Activated CD4-positive, alpha-beta T cell treated with anti-CD3 and anti-CD28 coated beads, Interleukin-2, amount 10 ng/mL, durations not matched to agents 7 days and 5 days (primary cell): ENCODE measurements at regions not wholly inside any gene's neighbourhood (a gene's known extent, or its start where the extent isn't known, plus 50 kb on each side); places are given as distances from the start of the nearest gene placed in this dataset.

Source experiments
- CTCF ChIA-PET: fragments of 350-600 bp; sonication (Branson Sonifier 250); formaldehyde crosslinking; loops from one replicate; lab custom pipeline; 2021; ENCODE audit warnings: antibody characterized with exemption; lab: Charles Lee
- POLR2A ChIA-PET: fragments of 350-600 bp; sonication (Branson Sonifier 250); formaldehyde crosslinking; loops from one replicate; lab custom pipeline; 2021; ENCODE audit warnings: antibody characterized with exemption; lab: Charles Lee
- DNase-seq: peaks from one replicate; pipeline ENCODE4 v3.0.0-alpha.2; 2020
- H3K27ac Mint-ChIP-seq: one replicate; pipeline ENCODE4 v1.8.0; 2021; ENCODE audit warnings: mild to moderate bottlenecking, moderate library complexity, mixed read lengths
- H3K27me3 Mint-ChIP-seq: one replicate; pipeline ENCODE4 v1.8.0; 2021; ENCODE audit warnings: mixed read lengths
- H3K36me3 Mint-ChIP-seq: one replicate; pipeline ENCODE4 v1.8.0; 2021; ENCODE audit warnings: low read depth, mixed read lengths
- H3K4me1 Mint-ChIP-seq: one replicate; pipeline ENCODE4 v1.8.0; 2021; ENCODE audit warnings: mixed read lengths
- H3K4me3 Mint-ChIP-seq: one replicate; pipeline ENCODE4 v1.8.0; 2021; ENCODE audit warnings: mild to moderate bottlenecking, moderate library complexity, mixed read lengths
- H3K9me3 Mint-ChIP-seq: one replicate; pipeline ENCODE4 v1.8.0; 2021; ENCODE audit warnings: mixed read lengths

DNA sequence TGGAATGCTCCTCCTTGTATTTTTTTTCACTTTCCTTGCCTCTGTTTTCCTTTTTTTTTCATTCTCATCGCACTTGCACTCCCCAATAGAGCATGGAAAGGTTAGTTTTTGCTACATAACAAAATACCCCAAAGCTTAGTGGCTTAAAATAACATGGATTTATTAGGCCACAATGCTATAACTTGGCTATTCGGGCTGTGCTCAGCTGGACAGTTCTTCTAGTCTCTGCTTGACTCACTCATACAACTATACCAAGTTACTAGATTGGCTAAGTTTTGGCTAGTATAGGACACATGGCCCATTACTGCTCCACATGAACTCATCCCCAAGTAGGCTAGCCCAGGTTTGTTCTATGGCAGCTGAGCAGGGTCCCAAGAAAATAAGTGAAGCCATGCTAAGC lies 94.5 kb upstream of the ANKEF1 start:
- Mint-ChIP-seq H3K4me1 (no peaks in the 10 kb centered on the region), H3K9me3 (no peaks in the 10 kb centered on the region), H3K36me3 (no peaks in the 10 kb centered on the region), H3K27ac (no peak overlapping the region), H3K27me3 (no peaks in the 10 kb centered on the region), H3K4me3 (no peak overlapping the region)
- CTCF ChIA-PET = no interaction called here
- no peak for DNase-seq
- POLR2A ChIA-PET = no interaction called here

DNA sequence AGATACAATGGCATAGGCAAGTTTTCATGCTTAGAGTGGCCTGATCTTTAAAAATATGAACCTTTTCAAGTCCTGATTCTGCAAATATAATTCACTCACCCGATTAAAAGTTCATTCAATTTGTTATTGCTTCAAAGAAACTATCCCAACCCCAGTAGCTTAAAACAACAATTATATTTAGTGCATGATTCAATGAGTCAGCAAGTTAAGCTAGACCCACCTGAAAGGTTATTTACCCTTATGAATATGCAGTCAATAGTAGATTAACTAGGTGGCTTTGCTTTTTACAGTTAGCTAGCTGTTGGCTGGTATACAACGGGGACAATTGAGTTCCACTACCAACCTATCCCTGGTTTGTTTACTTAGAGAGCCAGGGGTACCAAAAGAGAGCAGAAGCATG lies 95.6 kb upstream of the ANKEF1 start:
- H3K4me1 Mint-ChIP-seq = no peaks in the 10 kb centered on the region
- no peak overlapping the region for H3K4me3 Mint-ChIP-seq
- no peak overlapping the region for H3K27ac Mint-ChIP-seq
- no peak for DNase-seq
- H3K36me3 Mint-ChIP-seq = no peaks in the 10 kb centered on the region
- POLR2A ChIA-PET = no interaction called here
- CTCF ChIA-PET = no interaction called here
- no peaks in the 10 kb centered on the region for H3K27me3 Mint-ChIP-seq
- no peaks in the 10 kb centered on the region for H3K9me3 Mint-ChIP-seq

DNA sequence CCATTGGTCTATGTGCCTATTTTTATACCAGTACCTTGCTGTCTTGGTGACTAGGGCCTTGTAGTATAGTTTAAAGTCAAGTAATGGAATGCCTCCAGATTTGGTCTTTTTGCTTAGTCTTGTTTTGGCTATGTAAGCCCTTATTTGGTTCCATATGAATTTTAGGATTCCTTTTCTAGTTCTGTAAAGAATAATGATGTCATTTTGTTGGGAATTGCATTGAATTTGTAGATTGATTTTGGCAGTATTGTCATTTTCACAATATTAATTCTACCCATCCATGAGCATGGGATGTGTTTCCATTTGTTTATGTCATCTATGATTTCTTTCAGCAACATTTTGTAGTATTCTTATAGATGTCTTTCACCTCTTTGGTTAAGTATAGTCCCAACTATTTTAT lies 96.4 kb upstream of the PAK5 start:
- no peaks in the 10 kb centered on the region for H3K9me3 Mint-ChIP-seq
- no peaks in the 10 kb centered on the region for H3K27me3 Mint-ChIP-seq
- H3K36me3 Mint-ChIP-seq = no peaks in the 10 kb centered on the region
- no peak for DNase-seq
- H3K4me1 Mint-ChIP-seq = no peaks in the 10 kb centered on the region
- H3K27ac Mint-ChIP-seq = no peak overlapping the region
- CTCF ChIA-PET = no interaction called here
- no peak overlapping the region for H3K4me3 Mint-ChIP-seq
- POLR2A ChIA-PET = no interaction called here

DNA sequence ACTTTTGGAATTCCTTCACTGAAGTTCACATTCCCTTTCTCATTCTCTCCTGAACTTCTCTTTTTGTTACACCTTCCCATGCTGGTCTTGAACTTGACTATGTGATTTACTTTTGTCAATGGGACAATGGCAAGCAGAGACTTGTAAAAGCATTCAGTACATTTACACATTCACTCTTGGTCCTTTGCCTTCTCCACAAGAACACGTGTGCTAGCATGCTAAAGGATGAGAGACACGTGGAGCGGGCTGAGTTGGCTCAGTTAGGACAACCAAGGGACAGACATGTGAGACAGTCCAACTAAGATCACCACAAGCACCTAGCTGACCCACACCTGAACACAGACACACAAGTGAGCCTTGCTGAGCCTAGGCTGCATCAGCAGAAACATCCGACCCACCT lies 91.3 kb upstream of the PAK5 start:
- Mint-ChIP-seq H3K27ac (no peak overlapping the region), H3K27me3 (no peaks in the 10 kb centered on the region), H3K4me1 (no peaks in the 10 kb centered on the region), H3K4me3 (no peak overlapping the region), H3K9me3 (no peaks in the 10 kb centered on the region), H3K36me3 (no peaks in the 10 kb centered on the region)
- POLR2A ChIA-PET = no interaction called here
- no peak for DNase-seq
- CTCF ChIA-PET = no interaction called here

DNA sequence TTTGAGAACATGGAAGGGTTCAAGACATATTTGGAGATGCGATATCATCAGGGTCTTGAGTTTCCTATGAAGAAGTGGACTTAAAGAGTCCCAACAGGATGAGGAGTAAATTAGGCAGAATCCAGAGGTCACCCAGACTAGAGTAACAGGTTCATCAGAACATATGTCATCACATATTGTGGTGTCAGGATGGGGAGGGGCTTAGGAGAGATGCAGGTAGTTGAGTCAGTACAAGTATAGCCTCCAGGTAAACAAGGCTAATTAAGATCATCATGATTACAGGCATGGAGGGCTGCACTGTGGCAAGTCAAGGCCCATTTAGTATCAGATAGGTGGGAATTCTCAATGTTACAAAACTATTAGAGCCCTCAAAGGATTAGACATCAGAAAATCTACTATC lies 90.1 kb upstream of the PAK5 start:
- Mint-ChIP-seq H3K27ac (no peak overlapping the region), H3K36me3 (no peaks in the 10 kb centered on the region), H3K27me3 (no peaks in the 10 kb centered on the region), H3K4me3 (no peak overlapping the region), H3K9me3 (no peaks in the 10 kb centered on the region), H3K4me1 (no peaks in the 10 kb centered on the region)
- CTCF ChIA-PET = no interaction called here
- DNase-seq = no peak
- POLR2A ChIA-PET = no interaction called here

DNA sequence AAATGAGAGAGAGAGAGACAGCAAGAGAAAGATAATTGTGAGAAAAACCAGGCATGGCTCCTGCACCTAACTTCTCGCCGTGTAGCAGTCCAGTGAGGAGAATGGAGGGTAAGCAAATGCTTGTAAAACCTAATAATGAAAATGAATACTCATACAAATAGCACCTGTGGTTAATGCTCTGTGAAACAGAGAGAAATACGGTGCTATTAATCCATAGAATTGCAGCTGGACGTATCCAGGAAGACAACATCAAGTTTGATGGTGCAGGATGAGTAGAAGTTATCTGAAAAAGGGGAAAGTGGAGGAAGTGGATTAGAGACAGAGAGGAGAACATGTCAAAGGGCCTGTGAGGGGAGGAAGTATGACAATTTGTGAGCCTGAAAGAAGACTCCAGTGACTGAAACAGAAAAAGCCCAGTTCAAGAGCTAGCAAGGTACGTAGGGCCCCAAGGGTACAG lies 89.4 kb upstream of the PAK5 start:
- Mint-ChIP-seq H3K4me3 (no peak overlapping the region), H3K27me3 (no peaks in the 10 kb centered on the region), H3K27ac (no peak overlapping the region), H3K4me1 (no peaks in the 10 kb centered on the region), H3K36me3 (no peaks in the 10 kb centered on the region), H3K9me3 (no peaks in the 10 kb centered on the region)
- ChIA-PET CTCF (no interaction called here), POLR2A (no interaction called here)
- DNase-seq = no peak

DNA sequence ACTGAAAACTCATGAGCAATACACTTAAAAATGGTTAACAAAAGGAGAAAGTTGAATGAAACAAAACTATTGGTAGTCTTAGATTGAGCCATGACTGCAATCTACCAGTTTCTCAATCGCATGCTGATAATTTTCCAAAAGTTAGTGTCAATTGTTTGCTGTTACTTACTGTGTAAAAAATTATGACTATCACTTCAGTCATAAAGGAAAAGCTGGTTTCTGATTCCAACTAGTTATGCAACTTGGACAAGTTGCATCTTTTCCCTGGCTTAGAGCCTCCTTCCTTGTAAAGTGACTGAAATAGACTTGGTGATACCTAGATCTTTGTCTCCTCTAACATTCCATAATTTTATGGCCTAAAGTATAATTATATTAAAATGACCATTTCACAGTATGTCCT lies 88.3 kb upstream of the PAK5 start:
- no peaks in the 10 kb centered on the region for H3K27me3 Mint-ChIP-seq
- no peak overlapping the region for H3K4me3 Mint-ChIP-seq
- no peaks in the 10 kb centered on the region for H3K36me3 Mint-ChIP-seq
- ChIA-PET CTCF (no interaction called here), POLR2A (no interaction called here)
- no peak for DNase-seq
- H3K4me1 Mint-ChIP-seq = no peaks in the 10 kb centered on the region
- no peaks in the 10 kb centered on the region for H3K9me3 Mint-ChIP-seq
- H3K27ac Mint-ChIP-seq = no peak overlapping the region

DNA sequence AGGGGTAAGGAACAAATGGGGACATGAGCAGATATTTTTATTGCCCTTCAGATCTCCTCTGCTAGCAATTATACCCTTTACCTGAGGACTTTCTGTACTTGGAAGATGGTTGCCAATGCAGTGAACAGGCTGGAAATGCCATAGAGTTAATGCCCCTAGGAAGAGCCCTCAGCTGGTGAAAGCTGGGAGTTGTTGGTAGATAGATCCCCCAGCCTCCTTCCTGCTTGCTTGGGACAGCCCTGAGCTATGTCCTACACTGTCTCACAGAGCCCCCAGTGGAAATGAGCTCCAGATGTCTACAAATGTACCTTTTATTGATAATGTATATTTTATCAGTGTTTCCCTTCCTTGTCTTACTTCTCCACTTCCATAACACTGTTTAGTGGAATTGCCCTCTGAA lies 87.6 kb upstream of the PAK5 start:
- no peak for DNase-seq
- Mint-ChIP-seq H3K4me1 (no peaks in the 10 kb centered on the region), H3K36me3 (no peaks in the 10 kb centered on the region), H3K27me3 (no peaks in the 10 kb centered on the region), H3K4me3 (no peak overlapping the region), H3K27ac (no peak overlapping the region), H3K9me3 (no peaks in the 10 kb centered on the region)
- ChIA-PET CTCF (interaction anchor here (0.6 kb wide), 1 partner anchor 691 kb away, joined by 4 read pairs; no protein-coding TSS in a partner anchor), POLR2A (no interaction called here)

DNA sequence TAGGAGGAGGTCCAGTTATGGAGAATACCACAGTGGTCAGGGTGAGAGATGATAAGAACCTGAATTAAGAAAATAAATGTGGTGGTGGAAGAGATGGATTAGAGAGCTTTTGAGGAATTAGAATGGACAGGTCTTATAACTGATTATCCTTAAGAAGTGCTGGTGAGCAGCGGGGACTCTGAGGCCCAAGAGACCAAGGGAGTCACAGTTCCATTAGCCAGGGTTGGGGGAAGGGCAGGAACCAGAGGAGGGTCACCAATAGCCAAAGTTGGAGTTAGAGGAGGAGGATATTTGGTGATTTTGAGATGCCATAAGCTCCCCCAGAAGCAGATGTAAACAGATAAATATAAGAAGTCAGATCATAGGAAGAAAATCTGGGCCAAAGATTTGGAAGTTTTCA lies 87.1 kb upstream of the PAK5 start:
- Mint-ChIP-seq H3K27ac (no peak overlapping the region), H3K4me1 (no peaks in the 10 kb centered on the region), H3K9me3 (no peaks in the 10 kb centered on the region), H3K27me3 (no peaks in the 10 kb centered on the region), H3K4me3 (no peak overlapping the region), H3K36me3 (no peaks in the 10 kb centered on the region)
- ChIA-PET CTCF (interaction anchor here (0.6 kb wide), 1 partner anchor 546 kb away, joined by 3 read pairs; no protein-coding TSS in a partner anchor), POLR2A (no interaction called here)
- no peak for DNase-seq

DNA sequence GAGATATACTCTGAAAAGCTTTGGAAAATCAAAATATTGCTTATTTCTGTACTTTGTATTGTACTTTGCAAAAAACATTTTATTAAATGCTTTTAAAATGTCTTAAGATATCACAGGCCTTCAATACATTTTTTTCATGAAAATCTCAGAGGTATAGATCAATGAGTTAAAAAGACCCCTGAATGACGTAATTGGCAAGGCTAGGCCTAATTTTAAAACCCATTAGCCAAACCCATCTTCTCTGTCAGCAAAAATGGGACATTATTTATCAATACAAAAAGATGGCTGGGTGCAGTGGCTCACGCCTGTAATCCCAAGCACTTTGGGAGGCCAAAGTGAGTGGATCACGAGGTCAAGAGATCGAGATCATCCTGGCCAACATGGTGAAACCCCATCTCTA lies 84.8 kb upstream of the PAK5 start:
- no peaks in the 10 kb centered on the region for H3K9me3 Mint-ChIP-seq
- POLR2A ChIA-PET = no interaction called here
- no peaks in the 10 kb centered on the region for H3K4me1 Mint-ChIP-seq
- no peaks in the 10 kb centered on the region for H3K36me3 Mint-ChIP-seq
- no peak overlapping the region for H3K4me3 Mint-ChIP-seq
- no peaks in the 10 kb centered on the region for H3K27me3 Mint-ChIP-seq
- CTCF ChIA-PET = no interaction called here
- H3K27ac Mint-ChIP-seq = no peak overlapping the region
- no peak for DNase-seq

DNA sequence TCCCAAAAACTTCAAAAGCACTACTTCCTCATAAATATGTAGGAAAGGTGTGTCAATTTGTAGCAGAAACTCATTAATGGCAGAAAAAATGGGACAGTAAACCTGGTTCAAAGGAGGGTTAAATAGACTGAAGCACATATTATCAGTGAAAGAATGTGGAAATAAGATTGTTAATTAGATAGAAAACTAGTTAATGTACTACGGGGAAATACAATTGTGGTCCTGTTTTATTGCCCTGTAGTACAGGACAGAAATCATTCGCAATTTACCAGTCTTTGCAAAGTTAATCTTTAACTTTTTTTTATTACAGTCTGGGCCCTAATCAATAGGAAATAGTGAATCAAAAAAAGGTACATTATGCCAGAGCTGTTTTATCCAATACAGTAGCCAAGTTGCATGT lies 82.0 kb upstream of the PAK5 start:
- ChIA-PET POLR2A (no interaction called here), CTCF (no interaction called here)

DNA sequence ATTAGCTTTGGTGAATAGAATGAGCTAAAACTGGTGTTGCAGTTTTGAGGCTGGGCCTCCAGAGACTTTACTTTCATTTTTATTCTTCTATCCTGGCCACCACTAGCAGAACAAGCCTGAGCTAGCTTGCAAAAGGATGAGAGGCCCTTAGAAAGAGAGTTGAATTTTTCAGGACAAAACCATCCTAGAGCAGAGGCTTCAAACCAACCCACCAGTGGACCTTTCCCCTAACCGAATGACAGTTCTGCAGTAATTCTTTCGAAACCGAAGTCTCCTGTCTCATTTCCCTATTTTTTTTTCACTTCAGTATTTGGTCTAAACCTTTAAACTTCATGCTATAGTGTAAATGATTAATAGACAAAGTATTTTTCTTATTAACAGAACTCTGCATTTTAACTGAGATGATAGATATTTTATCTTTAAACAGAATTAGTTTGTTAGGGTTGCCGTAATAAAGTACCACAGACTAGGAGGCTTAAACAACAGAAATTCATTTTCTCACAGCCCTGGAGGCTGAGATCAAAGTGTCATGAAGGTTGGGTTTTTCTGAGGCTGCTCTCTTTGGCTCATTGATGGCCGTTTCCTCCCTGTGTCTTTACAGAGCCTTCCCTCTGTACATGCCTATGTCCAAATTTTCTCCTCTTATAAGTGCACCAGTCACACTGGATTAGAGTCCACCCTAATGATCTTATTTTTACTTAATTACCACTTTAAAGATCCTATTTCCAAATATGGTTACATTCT lies 80.6 kb upstream of the PAK5 start:
- Mint-ChIP-seq H3K27me3 (peaks cover 8% of the 10 kb centered on the region), H3K36me3 (no peaks in the 10 kb centered on the region), H3K27ac (no peak overlapping the region), H3K4me1 (no peaks in the 10 kb centered on the region), H3K4me3 (no peak overlapping the region), H3K9me3 (no peaks in the 10 kb centered on the region)
- ChIA-PET CTCF (no interaction called here), POLR2A (no interaction called here)
- no peak for DNase-seq

More for the DNA sequence above, 82.0 kb upstream of the PAK5 start:
- Mint-ChIP-seq H3K27me3 (peaks cover 4% of the 10 kb centered on the region), H3K4me3 (no peak overlapping the region), H3K9me3 (no peaks in the 10 kb centered on the region), H3K4me1 (no peaks in the 10 kb centered on the region), H3K36me3 (no peaks in the 10 kb centered on the region), H3K27ac (no peak overlapping the region)
- no peak for DNase-seq

DNA sequence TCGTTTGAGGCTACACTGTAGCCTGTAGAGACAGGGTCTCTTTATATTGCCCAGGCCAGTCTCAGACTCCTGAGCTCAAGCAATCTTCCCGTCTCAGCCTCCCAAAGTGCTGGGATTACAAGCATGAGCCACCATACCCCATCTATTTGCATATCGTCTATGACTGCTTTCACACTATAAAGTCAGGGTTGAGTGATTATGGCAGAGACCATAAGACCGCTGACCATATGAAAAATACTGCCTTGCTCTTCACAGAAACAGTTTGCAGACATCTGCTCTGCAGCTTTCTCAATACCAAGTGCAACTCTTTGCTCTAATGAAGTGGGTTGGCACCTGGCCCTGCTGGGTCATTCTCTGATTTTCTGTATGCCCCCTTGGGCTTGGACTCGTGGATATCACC lies 79.5 kb upstream of the PAK5 start:
- ChIA-PET CTCF (no interaction called here), POLR2A (no interaction called here)
- no peak overlapping the region for H3K27ac Mint-ChIP-seq
- H3K4me1 Mint-ChIP-seq = no peaks in the 10 kb centered on the region
- H3K27me3 Mint-ChIP-seq = peaks cover 10% of the 10 kb centered on the region
- no peak for DNase-seq
- no peaks in the 10 kb centered on the region for H3K9me3 Mint-ChIP-seq
- no peak overlapping the region for H3K4me3 Mint-ChIP-seq
- no peaks in the 10 kb centered on the region for H3K36me3 Mint-ChIP-seq

DNA sequence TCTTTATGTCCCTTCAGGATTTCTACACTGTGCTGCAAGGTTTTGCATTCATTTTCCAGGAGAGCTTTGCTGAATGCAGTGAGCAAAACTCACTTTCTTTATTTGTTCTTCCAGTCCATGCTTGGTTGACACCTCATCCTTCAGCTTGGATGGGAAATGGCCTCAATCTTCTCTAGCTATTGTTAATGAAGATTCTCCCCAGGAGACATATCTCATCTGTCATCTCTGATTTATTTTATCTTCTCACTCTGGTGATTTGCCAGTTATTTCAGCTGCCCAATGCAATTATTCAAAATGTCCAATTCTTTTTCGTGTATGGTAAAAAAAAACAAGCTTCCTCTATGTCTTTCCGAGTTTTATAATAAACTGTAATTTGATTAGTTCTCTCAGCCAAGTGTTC lies 77.9 kb upstream of the PAK5 start:
- peaks cover 13% of the 10 kb centered on the region for H3K27me3 Mint-ChIP-seq
- ChIA-PET POLR2A (no interaction called here), CTCF (interaction anchor here (0.5 to 1.0 kb wide), 2 partner anchors 300 to 475 kb away, joined by 3 read pairs; no protein-coding TSS in a partner anchor)
- no peak overlapping the region for H3K27ac Mint-ChIP-seq
- peaks cover 2% of the 10 kb centered on the region for H3K4me1 Mint-ChIP-seq
- no peak for DNase-seq
- H3K36me3 Mint-ChIP-seq = no peaks in the 10 kb centered on the region
- no peaks in the 10 kb centered on the region for H3K9me3 Mint-ChIP-seq
- H3K4me3 Mint-ChIP-seq = no peak overlapping the region
